ENCODE measurements at regions not wholly inside any gene's neighbourhood (a gene's known extent, or its start where the extent isn't known, plus 50 kb on each side); places are given as distances from the start of the nearest gene placed in this dataset.

DNA sequence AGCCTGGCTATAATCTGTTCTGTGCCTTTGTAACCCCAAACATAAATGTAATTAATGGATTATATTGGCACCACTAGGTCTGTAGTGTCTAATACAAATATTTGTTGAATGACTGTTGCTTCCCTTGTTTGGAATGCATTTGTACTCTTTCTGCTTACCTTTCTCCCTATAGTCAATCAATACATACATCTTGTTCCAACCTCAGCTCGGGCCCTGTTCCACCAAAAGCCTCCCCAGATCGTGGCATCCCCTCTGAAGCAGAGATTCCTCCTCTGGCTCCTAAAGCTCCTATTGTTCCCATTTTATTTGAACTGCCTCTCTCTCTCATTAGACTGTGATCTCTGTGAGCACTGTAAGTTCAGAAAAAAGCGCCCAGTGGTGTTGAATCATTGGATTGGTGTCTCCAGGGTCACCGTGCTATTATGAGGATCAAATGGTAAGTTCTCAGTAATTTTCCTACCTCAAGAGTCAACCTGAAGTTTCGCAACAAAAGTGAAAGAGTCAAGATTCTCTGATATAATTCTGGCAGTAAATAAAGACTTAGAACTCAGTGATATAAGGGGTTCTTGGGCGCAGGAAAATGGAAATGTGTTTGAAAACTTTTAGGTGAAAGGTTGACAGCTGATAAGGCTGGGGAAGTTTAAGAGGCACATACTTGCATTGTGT, 151.5 kb downstream of the KLF5 start:
- H3K27ac Mint-ChIP-seq: no peak overlapping the region
- H3K9me3 Mint-ChIP-seq: peaks cover 0 to 6% of the 10 kb centered on the region in 2 donors
- H3K36me3 Mint-ChIP-seq: no peaks in the 10 kb centered on the region
- no peak for ATAC-seq
- DNase-seq (ENCODE audit: low spot score in 2 of 2): no peak

GRCh38 chr13:73204952-73205351, 146.1 kb downstream of the KLF5 start:
- DNase-seq (ENCODE audit: low spot score in 2 of 2): no peak
- H3K27ac Mint-ChIP-seq: no peak overlapping the region
- ATAC-seq: no peak
- H3K9me3 Mint-ChIP-seq: no peaks in the 10 kb centered on the region
- no peaks in the 10 kb centered on the region for H3K36me3 Mint-ChIP-seq

DNA sequence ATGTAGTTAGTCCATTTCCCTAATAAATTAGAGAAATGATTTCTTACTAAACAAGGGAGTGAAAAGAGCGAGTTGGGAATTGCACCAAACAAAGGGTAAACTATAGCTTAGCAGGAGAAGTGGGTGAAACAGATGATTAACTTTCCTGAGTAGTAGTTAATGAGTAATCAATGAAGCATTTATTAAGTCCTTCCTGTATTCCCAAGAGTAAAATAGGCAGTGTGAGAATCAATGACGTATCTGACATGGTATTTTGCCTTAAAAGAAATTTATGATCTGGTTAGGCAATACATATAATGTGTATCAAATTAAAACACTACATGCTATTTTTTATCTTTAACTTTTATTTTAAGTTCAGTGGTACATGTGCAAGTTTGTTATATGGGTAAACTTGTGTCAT, 142.8 kb downstream of the KLF5 start:
- DNase-seq (ENCODE audit: low spot score in 2 of 2) (no peak), ATAC-seq (no peak)
- no peaks in the 10 kb centered on the region for H3K9me3 Mint-ChIP-seq
- no peak overlapping the region for H3K27ac Mint-ChIP-seq
- H3K36me3 Mint-ChIP-seq: no peaks in the 10 kb centered on the region

GRCh38 chr13:73198991-73199411, 140.2 kb downstream of the KLF5 start:
- DNase-seq (ENCODE audit: low spot score in 2 of 2) (no peak), ATAC-seq (no peak)
- Mint-ChIP-seq H3K27ac (no peak overlapping the region), H3K9me3 (no peaks in the 10 kb centered on the region), H3K36me3 (no peaks in the 10 kb centered on the region)

DNA sequence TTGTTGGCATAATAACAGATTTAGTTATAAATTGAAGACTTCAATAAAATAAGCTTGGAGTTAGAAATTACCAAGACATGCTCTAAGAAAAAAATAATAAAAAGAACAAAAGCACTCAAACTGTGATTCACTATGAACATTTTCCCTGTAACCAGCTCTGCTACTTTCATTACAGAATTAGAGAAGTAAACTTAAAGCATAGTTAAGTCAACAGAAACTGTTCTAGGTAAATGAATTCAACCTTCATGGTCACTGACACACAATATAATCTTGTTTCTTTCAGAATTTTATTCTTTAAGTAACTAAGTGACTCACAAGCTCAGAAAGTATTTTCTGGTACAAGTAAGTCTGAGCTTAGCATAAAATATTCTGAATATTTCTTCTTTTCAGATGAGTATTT, 136.3 kb downstream of the KLF5 start:
- H3K27ac Mint-ChIP-seq: no peak overlapping the region
- H3K36me3 Mint-ChIP-seq: no peaks in the 10 kb centered on the region
- no peak for ATAC-seq
- no peak for DNase-seq (ENCODE audit: low spot score in 2 of 2)
- no peaks in the 10 kb centered on the region for H3K9me3 Mint-ChIP-seq

- Mint-ChIP-seq H3K27ac (no peak overlapping the region), H3K9me3 (no peaks in the 10 kb centered on the region), H3K36me3 (no peaks in the 10 kb centered on the region)
- ATAC-seq (no peak), DNase-seq (ENCODE audit: low spot score in 2 of 2) (no peak)
These were observed 135.5 kb downstream of the KLF5 start for GRCh38 chr13:73194310-73194709.

DNA sequence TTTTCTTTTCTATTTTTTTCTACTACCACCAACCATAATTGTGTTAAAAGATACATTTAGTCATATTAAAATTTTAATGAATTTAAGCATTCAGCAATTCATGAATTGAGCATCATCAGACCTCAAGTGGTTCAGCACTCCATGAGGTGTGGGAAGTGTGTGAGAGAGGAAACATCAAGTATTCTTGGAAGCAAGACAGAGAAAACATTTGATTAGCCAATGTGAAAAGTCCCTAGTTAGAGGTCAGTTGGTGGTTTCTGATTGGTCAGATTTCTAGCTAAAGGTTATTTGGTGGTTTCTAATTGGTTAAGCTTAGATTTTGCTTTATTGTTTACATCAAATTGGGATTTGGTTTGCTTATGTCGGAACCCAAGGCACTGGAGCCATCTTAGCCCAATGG, 134.7 kb downstream of the KLF5 start:
- Mint-ChIP-seq H3K9me3 (no peaks in the 10 kb centered on the region), H3K36me3 (no peaks in the 10 kb centered on the region), H3K27ac (no peak overlapping the region)
- DNase-seq (ENCODE audit: low spot score in 2 of 2) (no peak), ATAC-seq (no peak)

- no peaks in the 10 kb centered on the region for H3K36me3 Mint-ChIP-seq
- no peak overlapping the region for H3K27ac Mint-ChIP-seq
- DNase-seq (ENCODE audit: low spot score in 2 of 2) (no peak), ATAC-seq (no peak)
- peaks cover 0 to 4% of the 10 kb centered on the region in 2 donors for H3K9me3 Mint-ChIP-seq
These were observed 131.7 kb downstream of the KLF5 start for GRCh38 chr13:73190477-73190876.

GRCh38 chr13:73189776-73190175, 131.0 kb downstream of the KLF5 start:
- Mint-ChIP-seq H3K27ac (no peak overlapping the region), H3K9me3 (peaks cover 0 to 4% of the 10 kb centered on the region in 2 donors), H3K36me3 (no peaks in the 10 kb centered on the region)
- no peak for DNase-seq (ENCODE audit: low spot score in 2 of 2)
- no peak for ATAC-seq

- no peak for DNase-seq (ENCODE audit: low spot score in 2 of 2)
- no peak for ATAC-seq
- Mint-ChIP-seq H3K9me3 (peaks cover 0 to 4% of the 10 kb centered on the region in 2 donors), H3K36me3 (no peaks in the 10 kb centered on the region), H3K27ac (no peak overlapping the region)
These were observed 130.6 kb downstream of the KLF5 start for GRCh38 chr13:73189362-73189761.

- Mint-ChIP-seq H3K27ac (no peak overlapping the region), H3K36me3 (no peaks in the 10 kb centered on the region), H3K9me3 (peaks cover 0 to 9% of the 10 kb centered on the region in 2 donors)
- ATAC-seq (no peak), DNase-seq (ENCODE audit: low spot score in 2 of 2) (no peak)
These were observed 128.3 kb downstream of the KLF5 start for GRCh38 chr13:73187106-73187505.

DNA sequence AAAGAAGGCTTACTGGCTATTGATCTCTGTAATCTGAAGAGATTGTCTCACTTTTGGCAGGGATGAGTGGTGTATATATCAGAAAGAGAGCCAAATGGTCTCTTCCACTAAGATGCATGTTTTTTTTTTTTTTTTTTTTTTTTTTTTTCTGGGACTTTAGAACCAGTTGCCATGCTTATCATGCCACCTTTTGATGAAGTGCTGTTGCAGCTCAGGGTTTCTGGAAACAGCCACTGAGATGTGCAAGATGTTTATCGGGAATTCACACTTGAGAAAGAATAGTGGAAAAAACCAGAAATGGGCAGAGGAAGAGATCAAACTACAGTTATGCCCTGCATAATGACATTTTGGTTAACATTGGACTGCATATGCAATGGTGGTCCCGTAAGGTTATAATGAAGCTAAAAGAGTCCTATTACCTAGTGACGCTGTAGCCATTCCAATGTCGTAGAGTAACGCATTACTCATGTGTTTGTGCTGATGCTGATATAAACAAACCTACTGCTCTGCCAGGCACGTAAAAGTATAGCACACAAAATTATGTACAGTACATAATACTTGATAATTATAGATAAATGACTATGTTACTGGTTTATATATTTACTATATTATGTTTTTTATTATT, 121.0 kb downstream of the KLF5 start:
- no peaks in the 10 kb centered on the region for H3K36me3 Mint-ChIP-seq
- DNase-seq (ENCODE audit: low spot score in 2 of 2) (no peak), ATAC-seq (no peak)
- no peak overlapping the region for H3K27ac Mint-ChIP-seq
- H3K9me3 Mint-ChIP-seq: peaks cover 0 to 5% of the 10 kb centered on the region in 2 donors

DNA sequence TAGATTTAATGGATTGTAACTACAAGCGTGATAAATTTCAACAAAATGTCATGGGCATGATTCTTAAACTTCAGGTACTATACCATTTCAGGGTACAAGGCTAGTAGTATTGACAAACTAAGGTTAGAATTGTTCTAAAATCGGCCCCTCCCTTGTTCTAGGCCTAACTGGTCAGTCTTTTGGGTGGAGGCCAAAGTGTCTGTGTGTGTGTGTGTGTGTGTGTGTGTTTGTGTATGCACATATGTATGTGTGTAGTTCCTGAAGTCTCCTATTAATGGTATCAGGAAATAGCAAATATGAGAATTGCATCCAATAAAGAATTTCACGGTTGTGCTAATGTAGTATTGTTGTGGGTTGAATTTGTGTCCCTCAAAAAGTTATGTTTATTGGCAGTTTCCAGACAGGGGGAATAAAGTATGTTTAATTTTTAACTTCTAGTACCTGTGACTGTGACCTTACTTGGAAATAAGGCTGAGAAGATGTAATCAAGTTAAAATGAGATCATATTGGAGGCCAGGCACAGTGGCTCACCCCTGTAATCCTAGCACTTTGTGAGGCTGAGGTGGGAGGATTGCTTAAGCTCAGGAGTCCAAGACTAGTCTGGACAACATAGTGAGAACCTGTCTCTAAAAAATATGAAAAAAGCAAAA, 119.2 kb downstream of the KLF5 start:
- Mint-ChIP-seq H3K27ac (no peak overlapping the region), H3K36me3 (no peaks in the 10 kb centered on the region), H3K9me3 (peaks cover 0 to 2% of the 10 kb centered on the region in 2 donors)
- DNase-seq (ENCODE audit: low spot score in 2 of 2) (no peak), ATAC-seq (no peak)

GRCh38 chr13:73177017-73177416, 118.2 kb downstream of the KLF5 start:
- DNase-seq (ENCODE audit: low spot score in 2 of 2): no peak
- no peak for ATAC-seq
- H3K36me3 Mint-ChIP-seq: no peaks in the 10 kb centered on the region
- H3K9me3 Mint-ChIP-seq: no peaks in the 10 kb centered on the region
- H3K27ac Mint-ChIP-seq: no peak overlapping the region

GRCh38 chr13:73174521-73175010, 115.8 kb downstream of the KLF5 start:
- H3K36me3 Mint-ChIP-seq: no peaks in the 10 kb centered on the region
- H3K9me3 Mint-ChIP-seq: no peaks in the 10 kb centered on the region
- no peak for DNase-seq (ENCODE audit: low spot score in 2 of 2)
- H3K27ac Mint-ChIP-seq: no peak overlapping the region
- no peak for ATAC-seq

DNA sequence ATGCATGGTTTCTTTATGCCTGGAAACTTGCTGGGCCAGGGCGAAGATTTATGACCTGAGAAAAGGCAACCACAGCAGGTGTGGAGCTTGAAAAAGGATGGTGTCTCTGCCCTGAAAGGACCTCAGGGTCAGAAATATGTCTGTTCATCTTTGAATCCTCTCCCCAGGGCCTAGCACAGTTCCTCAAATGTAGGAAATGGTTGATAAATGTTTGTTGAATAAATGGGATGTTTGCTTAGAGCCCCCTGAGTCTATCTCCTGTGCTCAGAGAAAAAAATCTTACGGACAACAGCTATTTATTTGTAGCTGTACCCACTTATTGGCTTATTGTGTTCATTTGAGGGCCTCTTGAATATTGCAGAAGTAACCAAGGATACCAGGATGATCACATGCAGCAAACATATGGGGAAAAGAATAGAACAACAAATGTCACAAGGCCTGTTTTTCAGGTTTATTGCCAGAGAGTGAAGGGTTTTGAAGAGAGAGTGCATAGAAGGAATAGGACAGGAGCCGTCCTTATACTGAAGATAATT, 114.5 kb downstream of the KLF5 start:
- Mint-ChIP-seq H3K9me3 (no peaks in the 10 kb centered on the region), H3K27ac (no peak overlapping the region), H3K36me3 (no peaks in the 10 kb centered on the region)
- DNase-seq (ENCODE audit: low spot score in 2 of 2): no peak
- no peak for ATAC-seq

DNA sequence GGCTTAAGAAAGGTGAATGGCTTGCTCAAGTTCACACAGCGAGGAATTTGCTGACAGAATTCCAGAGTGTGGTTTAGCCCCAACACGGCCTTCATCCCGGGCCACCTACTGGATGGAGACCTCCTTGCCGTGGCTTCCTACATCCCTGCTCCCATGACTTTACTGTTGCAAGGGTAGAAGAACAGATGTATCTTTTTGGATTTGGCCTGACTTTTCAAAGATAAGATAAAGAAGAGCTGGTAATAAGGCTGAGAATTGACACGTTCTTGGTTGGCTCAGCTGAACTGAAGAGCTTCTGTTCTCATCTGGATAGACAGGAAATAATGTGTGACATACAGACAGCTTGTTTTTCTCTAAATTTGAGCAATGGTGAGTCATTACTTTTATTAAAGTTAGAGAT, 113.1 kb downstream of the KLF5 start:
- H3K27ac Mint-ChIP-seq: no peak overlapping the region
- no peak for DNase-seq (ENCODE audit: low spot score in 2 of 2)
- no peaks in the 10 kb centered on the region for H3K9me3 Mint-ChIP-seq
- no peaks in the 10 kb centered on the region for H3K36me3 Mint-ChIP-seq
- ATAC-seq: peak in 1 of 2 donors; percentile 24

Data from activated naive CD4-positive, alpha-beta T cell treated with anti-CD3 and anti-CD28 coated beads, Interleukin-2, amount 50 U/mL, for 72 hours (primary cell).